SK-N-SH treated with all-trans-retinoic acid at 6 μM for 48 hours (cell line): ENCODE measurements at regions not wholly inside any gene's neighbourhood (a gene's known extent, or its start where the extent isn't known, plus 50 kb on each side); places are given as distances from the start of the nearest gene placed in this dataset.

Experiments used
- ATAC-seq: fragments of 200-7000 bp; cut with Tn5 transposase; 3 replicates; pipeline ENCODE4 v1.9.1; 2020; ENCODE audit warnings: mild to moderate bottlenecking, moderate library complexity
- ARNTL ChIP-seq: fragments of 450-650 bp; formaldehyde crosslinking; IDR thresholded peaks from 2 replicates; pipeline ENCODE4 v1.5.0; 2020; ENCODE audit warnings: low read depth, mild to moderate bottlenecking, moderate library complexity, borderline replicate concordance
- BACH2 ChIP-seq: fragments of 250-450 bp; sonication (Bioruptor Pico); IDR thresholded peaks from 2 replicates; pipeline ENCODE4 v1.9.0; 2021; ENCODE audit warnings: mild to moderate bottlenecking, borderline replicate concordance
- CSDC2 ChIP-seq: fragments of 250-450 bp; sonication (Bioruptor Pico); IDR thresholded peaks from 2 replicates; pipeline ENCODE4 v1.5.0; 2020; ENCODE audit warnings: mild to moderate bottlenecking, moderate library complexity
- ESRRG ChIP-seq: fragments of 250-450 bp; sonication (Bioruptor Pico); IDR thresholded peaks from 2 replicates; pipeline ENCODE4 v1.6.1; 2021; ENCODE audit warnings: mild to moderate bottlenecking
- GLIS3 ChIP-seq: fragments of 250-450 bp; sonication (Bioruptor Pico); IDR thresholded peaks from 2 replicates; pipeline ENCODE4 v1.5.0; 2020; ENCODE audit warnings: mild to moderate bottlenecking, moderate library complexity
- ISL1 ChIP-seq: fragments of 250-450 bp; sonication (Bioruptor Pico); IDR thresholded peaks from 2 replicates; pipeline ENCODE4 v2.1.2; 2022; ENCODE audit warnings: mild to moderate bottlenecking, moderate library complexity
- OSR1 ChIP-seq: fragments of 250-450 bp; sonication (Bioruptor Pico); IDR thresholded peaks from 2 replicates; pipeline ENCODE4 v1.8.0; 2022; ENCODE audit warnings: moderate library complexity, mild to moderate bottlenecking, inconsistent platforms
- PPARA ChIP-seq: fragments of 250-450 bp; sonication (Bioruptor Pico); IDR thresholded peaks from 2 replicates; pipeline ENCODE4 v1.5.0; 2020; ENCODE audit warnings: mild to moderate bottlenecking, borderline replicate concordance
- RARB ChIP-seq: fragments of 250-450 bp; sonication (Bioruptor Pico); IDR thresholded peaks from 2 replicates; pipeline ENCODE4 v1.8.0; 2021; ENCODE audit warnings: mild to moderate bottlenecking, moderate library complexity
- SNAI2 ChIP-seq: fragments of 250-450 bp; sonication (Bioruptor Pico); IDR thresholded peaks from 2 replicates; pipeline ENCODE4 v1.5.0; 2020; ENCODE audit warnings: mild to moderate bottlenecking, moderate library complexity
- TCF4 ChIP-seq: fragments of 250-450 bp; sonication (Bioruptor Pico); IDR thresholded peaks from 2 replicates; pipeline ENCODE4 v1.8.0; 2021; ENCODE audit warnings: mild to moderate bottlenecking, moderate library complexity, borderline replicate concordance
- TOX ChIP-seq: fragments of 250-450 bp; sonication (Bioruptor Pico); IDR thresholded peaks from 2 replicates; pipeline ENCODE4 v1.8.0; 2021; ENCODE audit warnings: mild to moderate bottlenecking, moderate library complexity, borderline replicate concordance
- ZC3H10 ChIP-seq: fragments of 250-450 bp; sonication (Bioruptor Pico); IDR thresholded peaks from 2 replicates; pipeline ENCODE4 v1.5.1; 2021; ENCODE audit warnings: mild to moderate bottlenecking, moderate library complexity
- ZFP3 ChIP-seq: fragments of 250-450 bp; sonication (Bioruptor Pico); IDR thresholded peaks from 2 replicates; pipeline ENCODE4 v1.5.0; 2020; ENCODE audit warnings: mild to moderate bottlenecking, moderate library complexity
- ZFP30 ChIP-seq: fragments of 450-650 bp; formaldehyde crosslinking; IDR thresholded peaks from 2 replicates; pipeline ENCODE4 v1.5.0; 2022; ENCODE audit warnings: mild to moderate bottlenecking, moderate library complexity
- ZNF565 ChIP-seq: fragments of 450-650 bp; formaldehyde crosslinking; conservative IDR thresholded peaks from 2 replicates; pipeline ENCODE4 v1.5.0; 2020; ENCODE audit warnings: low read depth, mild to moderate bottlenecking, moderate library complexity
- ZNF8 ChIP-seq: fragments of 450-650 bp; formaldehyde crosslinking; IDR thresholded peaks from 2 replicates; pipeline ENCODE4 v1.5.0; 2020; ENCODE audit warnings: mild to moderate bottlenecking, moderate library complexity
- TF ChIP-seq, protein P1 (sequence below): fragments of 250-450 bp; sonication (Bioruptor Pico); IDR thresholded peaks from 2 replicates; pipeline ENCODE4 v1.5.1; 2021; ENCODE audit warnings: mild to moderate bottlenecking, moderate library complexity
- TF ChIP-seq, protein P2 (sequence below): fragments of 250-450 bp; sonication (Bioruptor Pico); IDR thresholded peaks from 2 replicates; pipeline ENCODE4 v1.5.0; 2020; ENCODE audit warnings: mild to moderate bottlenecking, moderate library complexity
- TF ChIP-seq, protein P3 (sequence below): fragments of 250-450 bp; sonication (Bioruptor Pico); IDR thresholded peaks from 2 replicates; pipeline ENCODE4 v1.8.0; 2020; ENCODE audit warnings: mild to moderate bottlenecking, moderate library complexity, borderline replicate concordance
- TF ChIP-seq, protein P4 (sequence below): fragments of 250-450 bp; sonication (Bioruptor Pico); IDR thresholded peaks from 2 replicates; pipeline ENCODE4 v1.5.1; 2020; ENCODE audit warnings: low read depth, mild to moderate bottlenecking, moderate library complexity
- TF ChIP-seq, protein P5 (sequence below): fragments of 250-450 bp; sonication (Bioruptor Pico); IDR thresholded peaks from 2 replicates; pipeline ENCODE4 v1.8.0; 2021; ENCODE audit warnings: low read depth, mild to moderate bottlenecking, moderate library complexity, borderline replicate concordance

DNA sequence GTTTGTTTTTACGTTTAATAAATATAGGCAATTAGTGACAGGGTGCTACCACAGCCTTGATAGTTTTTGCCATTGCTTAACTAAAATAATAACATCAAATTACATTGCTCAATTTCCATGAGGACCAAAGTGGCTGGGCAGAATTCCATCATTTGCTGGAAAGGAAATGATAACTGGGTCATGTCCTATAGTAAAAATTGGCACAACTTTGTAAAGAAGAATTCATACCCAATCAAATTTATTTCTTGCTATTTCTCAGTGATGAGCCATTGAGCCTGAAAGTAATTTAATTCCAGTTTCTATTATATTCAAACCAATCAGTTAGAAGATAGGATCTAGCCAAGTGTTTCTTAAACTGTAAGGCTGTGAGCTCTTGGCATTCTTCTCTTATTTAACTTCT, 102.2 kb upstream of the CTTNBP2 start:
- ATAC-seq = no peak

DNA sequence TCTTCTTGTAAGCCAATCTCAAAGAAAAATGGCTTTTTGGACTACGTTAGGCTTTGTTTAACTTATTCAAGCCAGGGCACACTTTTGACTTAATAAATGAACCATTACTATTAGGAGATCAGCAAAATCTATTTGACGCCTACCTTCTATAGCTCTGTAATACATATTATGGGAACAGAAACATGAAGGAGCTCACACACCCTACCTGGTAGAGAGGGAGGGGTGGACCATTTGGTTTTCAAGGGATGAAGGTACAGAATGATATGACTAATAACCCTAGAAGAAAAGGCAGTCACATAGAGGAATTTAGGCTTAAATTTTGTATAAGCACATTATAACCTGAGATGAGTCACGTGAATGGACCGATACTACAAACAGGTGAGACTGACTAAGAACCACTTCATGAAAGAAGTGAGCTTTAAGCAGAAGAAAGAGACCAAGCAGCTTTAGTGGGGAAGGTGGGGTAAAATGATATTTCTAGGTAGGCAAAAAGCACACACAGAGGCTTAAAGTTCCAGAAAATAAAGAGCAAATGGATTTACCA, 106.8 kb upstream of the CTTNBP2 start:
- no peak for ATAC-seq
- TF ChIP-seq ZNF565 (CRISPR knock-in tag) (no peak), ISL1 (no peak), RARB (no peak), TCF4 (CRISPR knock-in tag) (no peak), GLIS3 (CRISPR knock-in tag) (no peak), SNAI2 (no peak), ZFP3 (CRISPR knock-in tag) (no peak), PPARA (CRISPR knock-in tag) (no peak)
- TF ChIP-seq, protein P1, sequence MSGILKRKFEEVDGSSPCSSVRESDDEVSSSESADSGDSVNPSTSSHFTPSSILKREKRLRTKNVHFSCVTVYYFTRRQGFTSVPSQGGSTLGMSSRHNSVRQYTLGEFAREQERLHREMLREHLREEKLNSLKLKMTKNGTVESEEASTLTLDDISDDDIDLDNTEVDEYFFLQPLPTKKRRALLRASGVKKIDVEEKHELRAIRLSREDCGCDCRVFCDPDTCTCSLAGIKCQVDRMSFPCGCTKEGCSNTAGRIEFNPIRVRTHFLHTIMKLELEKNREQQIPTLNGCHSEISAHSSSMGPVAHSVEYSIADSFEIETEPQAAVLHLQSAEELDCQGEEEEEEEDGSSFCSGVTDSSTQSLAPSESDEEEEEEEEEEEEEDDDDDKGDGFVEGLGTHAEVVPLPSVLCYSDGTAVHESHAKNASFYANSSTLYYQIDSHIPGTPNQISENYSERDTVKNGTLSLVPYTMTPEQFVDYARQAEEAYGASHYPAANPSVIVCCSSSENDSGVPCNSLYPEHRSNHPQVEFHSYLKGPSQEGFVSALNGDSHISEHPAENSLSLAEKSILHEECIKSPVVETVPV (CRISPR knock-in tag) = no peak
- TF ChIP-seq, all 23 proteins: peak for 0

More for the DNA sequence above, 102.2 kb upstream of the CTTNBP2 start:
- TF ChIP-seq ZC3H10 (CRISPR knock-in tag) (no peak), RARB (no peak), GLIS3 (CRISPR knock-in tag) (no peak), SNAI2 (no peak), ZFP3 (CRISPR knock-in tag) (no peak), OSR1 (CRISPR knock-in tag) (no peak), CSDC2 (CRISPR knock-in tag) (no peak), ZNF565 (CRISPR knock-in tag) (no peak), ZNF8 (CRISPR knock-in tag) (no peak), ARNTL (CRISPR knock-in tag) (no peak), ZFP30 (no peak), ESRRG (CRISPR knock-in tag) (no peak), BACH2 (CRISPR knock-in tag) (no peak), TOX (CRISPR knock-in tag) (no peak), ISL1 (no peak)
- TF ChIP-seq, protein P2, sequence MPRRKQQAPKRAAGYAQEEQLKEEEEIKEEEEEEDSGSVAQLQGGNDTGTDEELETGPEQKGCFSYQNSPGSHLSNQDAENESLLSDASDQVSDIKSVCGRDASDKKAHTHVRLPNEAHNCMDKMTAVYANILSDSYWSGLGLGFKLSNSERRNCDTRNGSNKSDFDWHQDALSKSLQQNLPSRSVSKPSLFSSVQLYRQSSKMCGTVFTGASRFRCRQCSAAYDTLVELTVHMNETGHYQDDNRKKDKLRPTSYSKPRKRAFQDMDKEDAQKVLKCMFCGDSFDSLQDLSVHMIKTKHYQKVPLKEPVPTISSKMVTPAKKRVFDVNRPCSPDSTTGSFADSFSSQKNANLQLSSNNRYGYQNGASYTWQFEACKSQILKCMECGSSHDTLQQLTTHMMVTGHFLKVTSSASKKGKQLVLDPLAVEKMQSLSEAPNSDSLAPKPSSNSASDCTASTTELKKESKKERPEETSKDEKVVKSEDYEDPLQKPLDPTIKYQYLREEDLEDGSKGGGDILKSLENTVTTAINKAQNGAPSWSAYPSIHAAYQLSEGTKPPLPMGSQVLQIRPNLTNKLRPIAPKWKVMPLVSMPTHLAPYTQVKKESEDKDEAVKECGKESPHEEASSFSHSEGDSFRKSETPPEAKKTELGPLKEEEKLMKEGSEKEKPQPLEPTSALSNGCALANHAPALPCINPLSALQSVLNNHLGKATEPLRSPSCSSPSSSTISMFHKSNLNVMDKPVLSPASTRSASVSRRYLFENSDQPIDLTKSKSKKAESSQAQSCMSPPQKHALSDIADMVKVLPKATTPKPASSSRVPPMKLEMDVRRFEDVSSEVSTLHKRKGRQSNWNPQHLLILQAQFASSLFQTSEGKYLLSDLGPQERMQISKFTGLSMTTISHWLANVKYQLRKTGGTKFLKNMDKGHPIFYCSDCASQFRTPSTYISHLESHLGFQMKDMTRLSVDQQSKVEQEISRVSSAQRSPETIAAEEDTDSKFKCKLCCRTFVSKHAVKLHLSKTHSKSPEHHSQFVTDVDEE (CRISPR knock-in tag) = no peak
- TF ChIP-seq, protein P3, sequence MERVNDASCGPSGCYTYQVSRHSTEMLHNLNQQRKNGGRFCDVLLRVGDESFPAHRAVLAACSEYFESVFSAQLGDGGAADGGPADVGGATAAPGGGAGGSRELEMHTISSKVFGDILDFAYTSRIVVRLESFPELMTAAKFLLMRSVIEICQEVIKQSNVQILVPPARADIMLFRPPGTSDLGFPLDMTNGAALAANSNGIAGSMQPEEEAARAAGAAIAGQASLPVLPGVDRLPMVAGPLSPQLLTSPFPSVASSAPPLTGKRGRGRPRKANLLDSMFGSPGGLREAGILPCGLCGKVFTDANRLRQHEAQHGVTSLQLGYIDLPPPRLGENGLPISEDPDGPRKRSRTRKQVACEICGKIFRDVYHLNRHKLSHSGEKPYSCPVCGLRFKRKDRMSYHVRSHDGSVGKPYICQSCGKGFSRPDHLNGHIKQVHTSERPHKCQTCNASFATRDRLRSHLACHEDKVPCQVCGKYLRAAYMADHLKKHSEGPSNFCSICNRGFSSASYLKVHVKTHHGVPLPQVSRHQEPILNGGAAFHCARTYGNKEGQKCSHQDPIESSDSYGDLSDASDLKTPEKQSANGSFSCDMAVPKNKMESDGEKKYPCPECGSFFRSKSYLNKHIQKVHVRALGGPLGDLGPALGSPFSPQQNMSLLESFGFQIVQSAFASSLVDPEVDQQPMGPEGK (CRISPR knock-in tag) = no peak
- TF ChIP-seq, protein P4, sequence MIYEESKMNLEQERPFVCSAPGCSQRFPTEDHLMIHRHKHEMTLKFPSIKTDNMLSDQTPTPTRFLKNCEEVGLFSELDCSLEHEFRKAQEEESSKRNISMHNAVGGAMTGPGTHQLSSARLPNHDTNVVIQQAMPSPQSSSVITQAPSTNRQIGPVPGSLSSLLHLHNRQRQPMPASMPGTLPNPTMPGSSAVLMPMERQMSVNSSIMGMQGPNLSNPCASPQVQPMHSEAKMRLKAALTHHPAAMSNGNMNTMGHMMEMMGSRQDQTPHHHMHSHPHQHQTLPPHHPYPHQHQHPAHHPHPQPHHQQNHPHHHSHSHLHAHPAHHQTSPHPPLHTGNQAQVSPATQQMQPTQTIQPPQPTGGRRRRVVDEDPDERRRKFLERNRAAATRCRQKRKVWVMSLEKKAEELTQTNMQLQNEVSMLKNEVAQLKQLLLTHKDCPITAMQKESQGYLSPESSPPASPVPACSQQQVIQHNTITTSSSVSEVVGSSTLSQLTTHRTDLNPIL (CRISPR knock-in tag) = no peak
- TF ChIP-seq, protein P5, sequence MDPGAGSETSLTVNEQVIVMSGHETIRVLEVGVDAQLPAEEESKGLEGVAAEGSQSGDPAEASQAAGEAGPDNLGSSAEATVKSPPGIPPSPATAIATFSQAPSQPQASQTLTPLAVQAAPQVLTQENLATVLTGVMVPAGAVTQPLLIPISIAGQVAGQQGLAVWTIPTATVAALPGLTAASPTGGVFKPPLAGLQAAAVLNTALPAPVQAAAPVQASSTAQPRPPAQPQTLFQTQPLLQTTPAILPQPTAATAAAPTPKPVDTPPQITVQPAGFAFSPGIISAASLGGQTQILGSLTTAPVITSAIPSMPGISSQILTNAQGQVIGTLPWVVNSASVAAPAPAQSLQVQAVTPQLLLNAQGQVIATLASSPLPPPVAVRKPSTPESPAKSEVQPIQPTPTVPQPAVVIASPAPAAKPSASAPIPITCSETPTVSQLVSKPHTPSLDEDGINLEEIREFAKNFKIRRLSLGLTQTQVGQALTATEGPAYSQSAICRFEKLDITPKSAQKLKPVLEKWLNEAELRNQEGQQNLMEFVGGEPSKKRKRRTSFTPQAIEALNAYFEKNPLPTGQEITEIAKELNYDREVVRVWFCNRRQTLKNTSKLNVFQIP = no peak
- TF ChIP-seq, protein P1 (CRISPR knock-in tag) = no peak
